Keratinocyte (primary cell): ENCODE measurements at regions not wholly inside any gene's neighbourhood (a gene's known extent, or its start where the extent isn't known, plus 50 kb on each side); places are given as distances from the start of the nearest gene placed in this dataset.

Experiments
- DNase-seq: peaks from one replicate; pipeline ENCODE4 v3.0.0-alpha.2; 2011; ENCODE audit warnings: low read depth, missing footprints, low spot score
- FAIRE-seq: peaks from 2 replicates; lab custom pipeline; 2011; peaks lifted over from hg19 to GRCh38; lab: Jason Lieb, UNC
- H2AFZ ChIP-seq: 2 replicates; pipeline ENCODE4 v1.6.0; 2012; ENCODE audit warnings: low read length, control low read depth, inconsistent platforms; ENCODE audit not compliant: control insufficient read depth
- H3K27ac ChIP-seq: 2 replicates; pipeline ENCODE4 v1.5.1; 2011; ENCODE audit warnings: low read length; ENCODE audit not compliant: control insufficient read depth, insufficient read depth
- H3K27me3 ChIP-seq: 3 replicates; pipeline ENCODE4 v1.6.0; 2011; ENCODE audit warnings: low read length; ENCODE audit not compliant: control insufficient read depth, insufficient read depth; ENCODE audit errors: extremely low read depth
- H3K36me3 ChIP-seq, 2 experiments: 2 replicates in 1 of 2; 3 replicates in 1 of 2; pipeline ENCODE4 v1.5.1; 2011; ENCODE audit warnings: low read length in 2 of 2, mild to moderate bottlenecking in 1 of 2; ENCODE audit not compliant: control insufficient read depth in 2 of 2, insufficient read depth in 2 of 2; ENCODE audit errors: extremely low read depth in 1 of 2
- H3K4me1 ChIP-seq: 3 replicates; pipeline ENCODE4 v1.5.1; 2011; ENCODE audit warnings: low read length; ENCODE audit not compliant: control insufficient read depth, insufficient read depth; ENCODE audit errors: extremely low read depth
- H3K4me2 ChIP-seq: 3 replicates; pipeline ENCODE4 v1.6.0; 2011; ENCODE audit warnings: low read depth, low read length; ENCODE audit not compliant: control insufficient read depth, insufficient read depth; ENCODE audit errors: extremely low read depth
- H3K4me3 ChIP-seq, 3 experiments: fragments of 200-600 bp in 1 of 3; sonication (generic) in 1 of 3; 2 replicates in 2 of 3; 3 replicates in 1 of 3; pipeline ENCODE4 v1.5.1; 2011 to 2016; ENCODE audit warnings: low read length in 3 of 3, mild to moderate bottlenecking in 3 of 3, control low read depth in 2 of 3, inconsistent platforms in 1 of 3, low read depth in 1 of 3, mixed read lengths in 1 of 3, mixed run types in 1 of 3, moderate library complexity in 1 of 3; ENCODE audit not compliant: control insufficient read depth in 2 of 3, insufficient read depth in 2 of 3; ENCODE audit errors: extremely low read depth in 1 of 3
- H3K79me2 ChIP-seq: 2 replicates; pipeline ENCODE4 v1.6.0; 2012; ENCODE audit warnings: low read length; ENCODE audit not compliant: control insufficient read depth, insufficient read depth
- H3K9ac ChIP-seq: 3 replicates; pipeline ENCODE4 v1.6.0; 2011; ENCODE audit warnings: low read length; ENCODE audit not compliant: control insufficient read depth, insufficient read depth; ENCODE audit errors: extremely low read depth
- H3K9me1 ChIP-seq: 3 replicates; pipeline ENCODE4 v1.6.0; 2011; ENCODE audit warnings: low read length; ENCODE audit not compliant: control insufficient read depth, insufficient read depth; ENCODE audit errors: extremely low read depth
- H3K9me3 ChIP-seq: 2 replicates; pipeline ENCODE4 v1.5.1; 2012; ENCODE audit warnings: low read depth, low read length; ENCODE audit not compliant: control insufficient read depth
- H4K20me1 ChIP-seq: 3 replicates; pipeline ENCODE4 v1.6.0; 2011; ENCODE audit warnings: low read length; ENCODE audit not compliant: control insufficient read depth, insufficient read depth; ENCODE audit errors: extremely low read depth
- CTCF ChIP-seq, 3 experiments: IDR thresholded peaks in 1 of 3; conservative IDR thresholded peaks in 1 of 3; optimal IDR thresholded peaks in 1 of 3; 2 replicates in 2 of 3; 3 replicates in 1 of 3; pipeline versions ENCODE3 to v1.5.1; 2011; ENCODE audit warnings: low read length in 3 of 3, mild to moderate bottlenecking in 3 of 3, moderate library complexity in 2 of 3, control low read depth in 1 of 3, inconsistent platforms in 1 of 3; ENCODE audit not compliant: insufficient read depth in 2 of 3; ENCODE audit errors: extremely low read depth in 1 of 3
- EZH2 ChIP-seq: IDR thresholded peaks from one replicate; pipeline ENCODE4 v1.6.1; 2012; ENCODE audit warnings: inconsistent platforms, mild to moderate bottlenecking, low read length, moderate library complexity
- dilution Hi-C: fragments of 300-500 bp; cut with MboI; formaldehyde crosslinking; loops from one replicate; pipeline ENCODE4 v1.7.0; 2020; ENCODE audit warnings: low sequenced_read_pairs; ENCODE audit not compliant: extremely low pct_ligation_motif_present

GRCh38 chrX:1031521-1032430, 180.7 kb downstream of the CRLF2 start:
- TF ChIP-seq EZH2 = no peak
- no peak for TF ChIP-seq CTCF (optimal IDR thresholded peaks at IDR 0.05 in 1 of 3, IDR thresholded peaks at IDR 0.05 in 1 of 3, conservative IDR thresholded peaks at IDR 0.05 in 1 of 3; ENCODE audit: extremely low read depth in 1 of 3, insufficient read depth in 2 of 3, low read length in 3 of 3)
- Histone ChIP-seq H3K4me3 (no peak overlapping the region), H3K9me1 (no peaks in the 10 kb centered on the region), H4K20me1 (no peaks in the 10 kb centered on the region), H3K79me2 (no peaks in the 10 kb centered on the region), H3K36me3 (no peaks in the 10 kb centered on the region), H3K27me3 (no peaks in the 10 kb centered on the region), H3K9ac (no peak overlapping the region), H3K4me1 (no peaks in the 10 kb centered on the region), H2AFZ (no peak overlapping the region), H3K9me3 (peaks cover 11% of the 10 kb centered on the region), H3K27ac (no peak overlapping the region), H3K4me2 (no peak overlapping the region)
- DNase-seq (no peak), FAIRE-seq (no peak)
- dilution Hi-C loops = no loop called here

DNA sequence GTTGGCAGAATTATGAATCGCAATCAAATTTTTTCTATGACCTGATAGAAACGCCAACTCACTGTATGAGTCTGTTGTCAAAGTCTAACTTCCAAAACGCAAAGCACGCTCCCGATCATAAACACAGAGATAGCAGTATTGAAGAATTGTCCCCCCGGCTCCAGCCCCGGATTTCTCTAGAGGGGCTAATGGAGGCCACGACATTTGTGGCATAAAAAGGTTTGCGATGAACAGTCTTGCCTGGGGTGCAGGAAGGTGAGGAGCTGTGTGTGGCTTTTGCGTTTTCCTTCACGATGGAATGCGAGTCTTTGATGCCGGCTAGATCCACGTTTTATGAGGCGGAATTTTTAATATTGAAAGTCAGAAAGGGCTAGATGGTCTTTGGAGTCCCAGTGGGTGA, 183.0 kb downstream of the CRLF2 start:
- H3K4me3 ChIP-seq = no peak overlapping the region
- DNase-seq (no peak), FAIRE-seq (no peak)
- H3K9me1 ChIP-seq = no peaks in the 10 kb centered on the region
- no peaks in the 10 kb centered on the region for H4K20me1 ChIP-seq
- H3K79me2 ChIP-seq = no peaks in the 10 kb centered on the region
- H3K9ac ChIP-seq = no peak overlapping the region
- H3K4me1 ChIP-seq = no peaks in the 10 kb centered on the region
- H3K9me3 ChIP-seq = peaks cover 5% of the 10 kb centered on the region
- no peak overlapping the region for H3K27ac ChIP-seq
- no peak overlapping the region for H3K4me2 ChIP-seq
- dilution Hi-C loops = no loop called here
- H3K27me3 ChIP-seq = no peaks in the 10 kb centered on the region
- no peak overlapping the region for H2AFZ ChIP-seq
- TF ChIP-seq CTCF (optimal IDR thresholded peaks at IDR 0.05 in 1 of 3, IDR thresholded peaks at IDR 0.05 in 1 of 3, conservative IDR thresholded peaks at IDR 0.05 in 1 of 3; ENCODE audit: extremely low read depth in 1 of 3, insufficient read depth in 2 of 3, low read length in 3 of 3) = no peak
- no peak for TF ChIP-seq EZH2
- H3K36me3 ChIP-seq = no peaks in the 10 kb centered on the region
